Thyroid gland (tissue), 4 donors: ENCODE measurements at regions not wholly inside any gene's neighbourhood (a gene's known extent, or its start where the extent isn't known, plus 50 kb on each side); places are given as distances from the start of the nearest gene placed in this dataset.

Experiments used
- POLR2A ChIP-seq, 2 donors: fragments of 450-650 bp; IDR thresholded peaks; one replicate each; pipeline ENCODE4 v1.6.1; 2017; ENCODE audit warnings: antibody characterized with exemption in 2 of 2, mild to moderate bottlenecking in 2 of 2, moderate library complexity in 1 of 2
- TF ChIP-seq, protein P1 (sequence below), 6 experiments: fragments of 200-600 bp in 3 of 6; fragments of 450-650 bp in 3 of 6; sonication (generic) in 3 of 6; IDR thresholded peaks; one replicate each; pipeline ENCODE4 v1.5.1; 2016 to 2019; ENCODE audit warnings: antibody characterized with exemption in 6 of 6, mild to moderate bottlenecking in 2 of 6, inconsistent platforms in 1 of 6, moderate library complexity in 1 of 6

DNA sequence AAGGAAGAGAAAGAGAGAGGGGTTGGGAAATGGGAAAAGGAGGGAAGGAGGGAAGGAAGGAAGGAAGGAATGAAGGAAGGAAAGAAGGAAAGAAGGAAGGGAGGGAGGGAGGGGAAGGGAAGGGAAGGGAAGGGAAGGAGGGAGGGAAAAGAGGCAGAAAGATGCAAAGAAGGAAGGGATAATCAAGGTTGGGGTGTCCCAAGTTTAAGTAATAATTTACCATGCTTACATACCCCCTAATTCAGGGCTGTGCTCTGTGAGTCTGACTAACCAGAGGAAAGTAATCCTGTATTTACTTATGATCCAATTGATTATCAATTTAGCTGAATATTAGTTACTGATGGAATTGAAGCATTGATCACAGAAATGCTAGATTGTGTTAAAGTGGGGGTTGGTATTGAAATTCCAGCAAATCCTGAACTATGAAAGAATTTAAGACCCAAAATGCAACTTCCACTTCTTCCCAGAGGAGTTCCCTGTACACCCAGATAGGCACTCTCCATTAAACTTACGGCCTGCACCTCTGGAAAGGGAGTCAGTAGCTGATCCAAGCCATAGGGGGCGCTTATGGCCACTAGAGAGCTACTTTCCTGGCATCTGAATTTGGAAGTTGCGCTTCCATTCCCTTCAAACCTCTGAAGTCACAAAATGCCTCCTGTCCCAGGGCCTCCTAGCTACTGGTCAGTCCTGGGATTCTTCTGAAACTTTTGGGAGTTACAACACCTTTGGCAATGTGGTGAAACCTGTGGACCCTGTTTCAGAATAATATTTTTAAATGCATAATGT, 162.7 kb upstream of the PWP1 start:
- no peak for TF ChIP-seq POLR2A (IDR thresholded peaks at IDR 0.05)
- TF ChIP-seq, protein P1, sequence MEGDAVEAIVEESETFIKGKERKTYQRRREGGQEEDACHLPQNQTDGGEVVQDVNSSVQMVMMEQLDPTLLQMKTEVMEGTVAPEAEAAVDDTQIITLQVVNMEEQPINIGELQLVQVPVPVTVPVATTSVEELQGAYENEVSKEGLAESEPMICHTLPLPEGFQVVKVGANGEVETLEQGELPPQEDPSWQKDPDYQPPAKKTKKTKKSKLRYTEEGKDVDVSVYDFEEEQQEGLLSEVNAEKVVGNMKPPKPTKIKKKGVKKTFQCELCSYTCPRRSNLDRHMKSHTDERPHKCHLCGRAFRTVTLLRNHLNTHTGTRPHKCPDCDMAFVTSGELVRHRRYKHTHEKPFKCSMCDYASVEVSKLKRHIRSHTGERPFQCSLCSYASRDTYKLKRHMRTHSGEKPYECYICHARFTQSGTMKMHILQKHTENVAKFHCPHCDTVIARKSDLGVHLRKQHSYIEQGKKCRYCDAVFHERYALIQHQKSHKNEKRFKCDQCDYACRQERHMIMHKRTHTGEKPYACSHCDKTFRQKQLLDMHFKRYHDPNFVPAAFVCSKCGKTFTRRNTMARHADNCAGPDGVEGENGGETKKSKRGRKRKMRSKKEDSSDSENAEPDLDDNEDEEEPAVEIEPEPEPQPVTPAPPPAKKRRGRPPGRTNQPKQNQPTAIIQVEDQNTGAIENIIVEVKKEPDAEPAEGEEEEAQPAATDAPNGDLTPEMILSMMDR (IDR thresholded peaks at IDR 0.05): peak in 3 of 6 experiments; percentile 4 to 23 (median 13)
